ENCODE measurements at regions not wholly inside any gene's neighbourhood (a gene's known extent, or its start where the extent isn't known, plus 50 kb on each side); places are given as distances from the start of the nearest gene placed in this dataset.

DNA sequence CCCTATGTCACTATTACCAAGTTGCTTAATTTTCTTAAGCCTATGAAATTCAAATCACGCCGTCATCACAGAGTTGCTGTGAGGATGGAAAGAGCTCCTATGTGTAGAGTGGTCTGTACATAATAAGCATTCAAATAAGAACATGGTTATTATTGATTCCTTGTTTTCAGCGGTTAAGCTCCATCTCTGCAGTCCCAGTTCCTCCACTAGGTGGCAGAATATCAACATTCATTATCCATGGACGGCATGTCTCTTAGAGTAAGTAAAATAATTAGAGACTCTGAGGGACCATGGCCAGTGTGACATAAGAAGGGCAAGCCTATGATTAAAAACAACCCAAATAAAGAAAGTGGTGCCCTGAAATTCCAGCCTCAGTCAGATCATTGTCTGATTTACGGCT is 132.5 kb upstream of the NHS start:
- no peak overlapping the region for H3K4me3 ChIP-seq (ENCODE audit: low read depth in 2 of 2, low read length in 2 of 2)
- intact Hi-C loops (cut with micrococcal nuclease; ENCODE audit: unreplicated experiment) (loop anchor here (2.0 to 10.0 kb wide), 3 partner anchors 132 to 450 kb away; partner anchors contain the start of gene NHS), in situ Hi-C loops (cut with HindIII; ENCODE audit: low pct_unique_long_range_greater_than_20kb, low sequenced_read_pairs) (no loop called here)
- ATAC-seq (0 out of 2 replicates have a peak, but pooled peaks have one; percentile 66), DNase-seq (ENCODE audit: low read depth, low spot score) (peak; percentile 20)
- H3K27me3 ChIP-seq (ENCODE audit: control insufficient read depth, insufficient read depth, low read length), result no peaks in the 10 kb centered on the region
- ChIA-PET CTCF (no interaction called here), POLR2A (no interaction called here)
- no peaks in the 10 kb centered on the region for H3K4me1 ChIP-seq (ENCODE audit: control insufficient read depth, insufficient read depth, low read length)
- H3K36me3 ChIP-seq (ENCODE audit: control insufficient read depth, insufficient read depth, low read length), result no peaks in the 10 kb centered on the region
- H3K27ac ChIP-seq (ENCODE audit: low read length), result no peak overlapping the region
- no peaks in the 10 kb centered on the region for H3K9me3 ChIP-seq (ENCODE audit: control insufficient read depth, insufficient read depth, low read depth, low read length)
- TF ChIP-seq SIN3A (IDR thresholded peaks at IDR 0.05; ENCODE audit: borderline replicate concordance, insufficient read depth, low read depth, low read length) (no peak), CTCF (IDR thresholded peaks at IDR 0.05) (peak; percentile 66)
- no TSS peak for BruUV-seq (replicated peaks)

GRCh38 chrX:17247144-17247543 is 127.9 kb upstream of the NHS start:
- intact Hi-C loops (cut with micrococcal nuclease; ENCODE audit: unreplicated experiment), result loop anchor here (10.0 kb wide), 1 partner anchor 128 kb away; the partner anchor contains the start of gene NHS
- no peaks in the 10 kb centered on the region for H3K36me3 ChIP-seq (ENCODE audit: control insufficient read depth, insufficient read depth, low read length)
- no TSS peak for BruUV-seq (replicated peaks)
- in situ Hi-C loops (cut with HindIII; ENCODE audit: low pct_unique_long_range_greater_than_20kb, low sequenced_read_pairs), result no loop called here
- DNase-seq (ENCODE audit: low read depth, low spot score) (no peak), ATAC-seq (no peak)
- TF ChIP-seq REST (IDR thresholded peaks at IDR 0.05; ENCODE audit: insufficient read depth in 1 of 2, low read depth in 2 of 2, low read length in 1 of 2) (no peak), TCF7L2 (IDR thresholded peaks at IDR 0.05; ENCODE audit: low read depth, low read length) (no peak), POLR2AphosphoS5 (IDR thresholded peaks at IDR 0.05; ENCODE audit: low read depth, low read length) (no peak), SIN3A (IDR thresholded peaks at IDR 0.05; ENCODE audit: borderline replicate concordance, insufficient read depth, low read depth, low read length) (no peak), CTCF (IDR thresholded peaks at IDR 0.05) (no peak)
- H3K27ac ChIP-seq (ENCODE audit: low read length), result no peak overlapping the region
- H3K9me3 ChIP-seq (ENCODE audit: control insufficient read depth, insufficient read depth, low read depth, low read length), result no peaks in the 10 kb centered on the region
- no peak overlapping the region for H3K4me3 ChIP-seq (ENCODE audit: low read depth in 2 of 2, low read length in 2 of 2)
- ChIA-PET POLR2A (interaction anchor here (0.6 kb wide), 1 partner anchor 350 kb away, joined by 4 read pairs; no protein-coding TSS in a partner anchor), CTCF (no interaction called here)
- H3K27me3 ChIP-seq (ENCODE audit: control insufficient read depth, insufficient read depth, low read length), result no peaks in the 10 kb centered on the region
- H3K4me1 ChIP-seq (ENCODE audit: control insufficient read depth, insufficient read depth, low read length), result no peaks in the 10 kb centered on the region
